ENCODE measurements at regions not wholly inside any gene's neighbourhood (a gene's known extent, or its start where the extent isn't known, plus 50 kb on each side); places are given as distances from the start of the nearest gene placed in this dataset.

- H3K23ac ChIP-seq (ENCODE audit: low read length in 2 of 2), result no peak overlapping the region
- H2AK5ac ChIP-seq (ENCODE audit: low read length, severe bottlenecking), result no peak overlapping the region
- DNase-seq, result no peak
- no peak overlapping the region for H3K9ac ChIP-seq (ENCODE audit: low read length)
- H2AFZ ChIP-seq (ENCODE audit: low read depth, low read length), result no peak overlapping the region
- no peaks in the 10 kb centered on the region for H3K9me3 ChIP-seq (ENCODE audit: control insufficient read depth, low read length)
- H3K27ac ChIP-seq (ENCODE audit: low read length, poor library complexity, severe bottlenecking), result no peak overlapping the region
- H2BK12ac ChIP-seq (ENCODE audit: low read length in 2 of 2), result no peak overlapping the region
- no peak overlapping the region for H3K4me2 ChIP-seq (ENCODE audit: low read length, poor library complexity, severe bottlenecking)
- no peaks in the 10 kb centered on the region for H3K79me1 ChIP-seq (replicated peaks; ENCODE audit: low read length, poor library complexity, severe bottlenecking)
- no peak overlapping the region for H4K91ac ChIP-seq (ENCODE audit: low read length)
- H3K4me1 ChIP-seq (ENCODE audit: control insufficient read depth, insufficient read depth, low read depth, low read length), result no peaks in the 10 kb centered on the region
- H3K36me3 ChIP-seq (ENCODE audit: control insufficient read depth in 1 of 2, insufficient read depth in 2 of 2, low read depth in 1 of 2, low read length in 2 of 2), result no peaks in the 10 kb centered on the region
- no peak overlapping the region for H2BK120ac ChIP-seq (ENCODE audit: low read depth, low read length)
- H2BK15ac ChIP-seq (ENCODE audit: low read depth, poor library complexity, severe bottlenecking), result no peak overlapping the region
- no peak overlapping the region for H3K18ac ChIP-seq (ENCODE audit: low read depth in 1 of 2, low read length in 2 of 2)
- H3K4ac ChIP-seq (ENCODE audit: low read depth in 1 of 2, low read length in 2 of 2), result no peak overlapping the region
- no peak overlapping the region for H3K4me3 ChIP-seq (ENCODE audit: insufficient read depth in 1 of 2, low read depth in 1 of 2, low read length in 2 of 2)
- H4K8ac ChIP-seq (ENCODE audit: low read length), result no peak overlapping the region
- no peaks in the 10 kb centered on the region for H3K27me3 ChIP-seq (ENCODE audit: control insufficient read depth in 1 of 2, insufficient read depth in 1 of 2, low read length in 2 of 2)
- no peak overlapping the region for H2BK5ac ChIP-seq (ENCODE audit: low read depth, low read length, poor library complexity, severe bottlenecking)
- 39% methylated on average over 2 of the region's 4 CpGs for WGBS
- H3K14ac ChIP-seq (ENCODE audit: low read length in 2 of 2), result no peak overlapping the region
Measured at GRCh38 chr4:57544811-57545654, 434.8 kb upstream of the IGFBP7 start.

DNA sequence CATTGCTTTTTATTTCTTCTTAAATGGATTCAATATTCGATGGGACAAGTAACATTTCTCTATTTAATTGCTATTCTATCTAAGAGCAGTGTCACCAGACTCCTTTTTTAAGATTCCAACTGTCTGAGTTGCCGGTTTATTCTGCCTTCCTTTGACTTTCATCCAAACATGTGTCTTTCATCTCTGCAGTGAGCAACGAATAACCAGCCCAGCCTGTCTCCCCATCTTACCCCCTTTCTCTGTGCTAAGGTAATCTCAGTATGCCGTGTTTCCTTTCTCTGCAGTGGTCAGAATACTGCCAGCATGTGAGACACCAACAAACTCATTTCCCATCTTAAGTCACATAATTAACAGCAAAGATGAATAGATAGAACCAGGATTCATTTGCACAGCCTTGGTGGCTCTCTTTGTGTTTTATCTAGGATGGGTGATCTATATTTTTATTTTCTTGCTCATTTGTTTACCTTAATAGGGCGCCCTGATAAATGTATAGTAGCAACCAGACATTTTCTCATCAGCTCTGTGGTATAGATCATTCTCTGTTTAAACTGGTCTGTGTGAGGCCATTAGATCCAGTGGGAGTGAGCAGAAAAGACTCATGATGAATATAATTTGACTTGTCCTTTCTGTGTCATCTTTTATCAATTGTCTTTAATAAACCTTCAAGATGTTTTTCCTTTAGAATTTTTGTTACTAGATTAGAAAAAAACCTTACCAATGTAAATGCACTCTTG lies 394.8 kb upstream of the IGFBP7 start:
- Histone ChIP-seq H3K18ac (ENCODE audit: low read depth in 1 of 2, low read length in 2 of 2) (no peak overlapping the region), H2BK5ac (ENCODE audit: low read depth, low read length, poor library complexity, severe bottlenecking) (no peak overlapping the region), H2BK12ac (ENCODE audit: low read length in 2 of 2) (no peak overlapping the region), H4K8ac (ENCODE audit: low read length) (no peak overlapping the region), H3K36me3 (ENCODE audit: control insufficient read depth in 1 of 2, insufficient read depth in 2 of 2, low read depth in 1 of 2, low read length in 2 of 2) (no peaks in the 10 kb centered on the region), H3K23ac (ENCODE audit: low read length in 2 of 2) (no peak overlapping the region), H3K9me3 (ENCODE audit: control insufficient read depth, low read length) (no peaks in the 10 kb centered on the region), H2AFZ (ENCODE audit: low read depth, low read length) (no peak overlapping the region), H2AK5ac (ENCODE audit: low read length, severe bottlenecking) (no peak overlapping the region), H4K91ac (ENCODE audit: low read length) (no peak overlapping the region), H3K4me2 (ENCODE audit: low read length, poor library complexity, severe bottlenecking) (no peak overlapping the region), H3K4me1 (ENCODE audit: control insufficient read depth, insufficient read depth, low read depth, low read length) (no peaks in the 10 kb centered on the region), H3K4ac (ENCODE audit: low read depth in 1 of 2, low read length in 2 of 2) (no peak overlapping the region), H2BK120ac (ENCODE audit: low read depth, low read length) (no peak overlapping the region), H3K27me3 (ENCODE audit: control insufficient read depth in 1 of 2, insufficient read depth in 1 of 2, low read length in 2 of 2) (no peaks in the 10 kb centered on the region), H3K14ac (ENCODE audit: low read length in 2 of 2) (no peak overlapping the region), H3K27ac (ENCODE audit: low read length, poor library complexity, severe bottlenecking) (no peak overlapping the region), H3K79me1 (replicated peaks; ENCODE audit: low read length, poor library complexity, severe bottlenecking) (no peaks in the 10 kb centered on the region), H3K9ac (ENCODE audit: low read length) (no peak overlapping the region), H2BK15ac (ENCODE audit: low read depth, poor library complexity, severe bottlenecking) (no peak overlapping the region), H3K4me3 (ENCODE audit: insufficient read depth in 1 of 2, low read depth in 1 of 2, low read length in 2 of 2) (no peak overlapping the region)
- no peak for DNase-seq
- WGBS, result 84% methylated on average over 4 of the region's 5 CpGs

DNA sequence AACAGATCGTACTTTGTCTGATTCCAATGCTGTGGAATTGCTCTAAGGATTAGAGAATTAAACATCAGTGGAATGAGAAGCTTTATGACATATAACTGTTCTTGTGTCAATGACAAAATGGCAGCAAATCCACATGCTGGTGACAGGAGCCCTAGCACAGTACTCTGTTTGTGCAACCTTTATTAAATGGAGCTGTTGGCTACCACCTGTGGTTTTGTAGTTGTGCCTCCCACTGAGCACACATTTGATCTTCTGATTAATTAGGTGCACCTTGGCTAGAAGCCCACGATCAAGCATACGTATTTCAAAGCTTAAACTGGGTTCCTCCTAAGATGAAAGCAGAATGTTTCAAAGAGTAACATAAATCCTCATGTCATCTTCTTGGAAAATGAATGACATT lies 394.0 kb upstream of the IGFBP7 start:
- no peak overlapping the region for H4K8ac ChIP-seq (ENCODE audit: low read length)
- H2AK5ac ChIP-seq (ENCODE audit: low read length, severe bottlenecking), result no peak overlapping the region
- H3K4me1 ChIP-seq (ENCODE audit: control insufficient read depth, insufficient read depth, low read depth, low read length), result no peaks in the 10 kb centered on the region
- DNase-seq, result no peak
- H3K79me1 ChIP-seq (replicated peaks; ENCODE audit: low read length, poor library complexity, severe bottlenecking), result no peaks in the 10 kb centered on the region
- no peak overlapping the region for H3K4me2 ChIP-seq (ENCODE audit: low read length, poor library complexity, severe bottlenecking)
- H2BK5ac ChIP-seq (ENCODE audit: low read depth, low read length, poor library complexity, severe bottlenecking), result no peak overlapping the region
- no peak overlapping the region for H2BK12ac ChIP-seq (ENCODE audit: low read length in 2 of 2)
- WGBS, result 74% methylated on average over 3 of the region's 3 CpGs
- H4K91ac ChIP-seq (ENCODE audit: low read length), result no peak overlapping the region
- H3K36me3 ChIP-seq (ENCODE audit: control insufficient read depth in 1 of 2, insufficient read depth in 2 of 2, low read depth in 1 of 2, low read length in 2 of 2), result no peaks in the 10 kb centered on the region
- H3K27ac ChIP-seq (ENCODE audit: low read length, poor library complexity, severe bottlenecking), result no peak overlapping the region
- no peak overlapping the region for H2BK15ac ChIP-seq (ENCODE audit: low read depth, poor library complexity, severe bottlenecking)
- H3K23ac ChIP-seq (ENCODE audit: low read length in 2 of 2), result no peak overlapping the region
- no peak overlapping the region for H3K4me3 ChIP-seq (ENCODE audit: insufficient read depth in 1 of 2, low read depth in 1 of 2, low read length in 2 of 2)
- no peak overlapping the region for H3K9ac ChIP-seq (ENCODE audit: low read length)
- H3K27me3 ChIP-seq (ENCODE audit: control insufficient read depth in 1 of 2, insufficient read depth in 1 of 2, low read length in 2 of 2), result no peaks in the 10 kb centered on the region
- H2BK120ac ChIP-seq (ENCODE audit: low read depth, low read length), result no peak overlapping the region
- H3K18ac ChIP-seq (ENCODE audit: low read depth in 1 of 2, low read length in 2 of 2), result no peak overlapping the region
- no peak overlapping the region for H3K14ac ChIP-seq (ENCODE audit: low read length in 2 of 2)
- H3K4ac ChIP-seq (ENCODE audit: low read depth in 1 of 2, low read length in 2 of 2), result no peak overlapping the region
- H3K9me3 ChIP-seq (ENCODE audit: control insufficient read depth, low read length), result no peaks in the 10 kb centered on the region
- no peak overlapping the region for H2AFZ ChIP-seq (ENCODE audit: low read depth, low read length)

GRCh38 chr4:57501720-57502119 lies 391.5 kb upstream of the IGFBP7 start:
- Histone ChIP-seq H3K27me3 (ENCODE audit: control insufficient read depth in 1 of 2, insufficient read depth in 1 of 2, low read length in 2 of 2) (no peaks in the 10 kb centered on the region), H3K4me1 (ENCODE audit: control insufficient read depth, insufficient read depth, low read depth, low read length) (no peaks in the 10 kb centered on the region), H3K79me1 (replicated peaks; ENCODE audit: low read length, poor library complexity, severe bottlenecking) (no peaks in the 10 kb centered on the region), H3K4ac (ENCODE audit: low read depth in 1 of 2, low read length in 2 of 2) (no peak overlapping the region), H2AK5ac (ENCODE audit: low read length, severe bottlenecking) (no peak overlapping the region), H2BK5ac (ENCODE audit: low read depth, low read length, poor library complexity, severe bottlenecking) (no peak overlapping the region), H3K36me3 (ENCODE audit: control insufficient read depth in 1 of 2, insufficient read depth in 2 of 2, low read depth in 1 of 2, low read length in 2 of 2) (no peaks in the 10 kb centered on the region), H2BK120ac (ENCODE audit: low read depth, low read length) (no peak overlapping the region), H2AFZ (ENCODE audit: low read depth, low read length) (no peak overlapping the region), H3K9ac (ENCODE audit: low read length) (no peak overlapping the region), H3K14ac (ENCODE audit: low read length in 2 of 2) (no peak overlapping the region), H2BK15ac (ENCODE audit: low read depth, poor library complexity, severe bottlenecking) (no peak overlapping the region), H4K91ac (ENCODE audit: low read length) (no peak overlapping the region), H4K8ac (ENCODE audit: low read length) (no peak overlapping the region), H2BK12ac (ENCODE audit: low read length in 2 of 2) (no peak overlapping the region), H3K4me3 (ENCODE audit: insufficient read depth in 1 of 2, low read depth in 1 of 2, low read length in 2 of 2) (no peak overlapping the region), H3K18ac (ENCODE audit: low read depth in 1 of 2, low read length in 2 of 2) (no peak overlapping the region), H3K27ac (ENCODE audit: low read length, poor library complexity, severe bottlenecking) (no peak overlapping the region), H3K9me3 (ENCODE audit: control insufficient read depth, low read length) (no peaks in the 10 kb centered on the region), H3K23ac (ENCODE audit: low read length in 2 of 2) (no peak overlapping the region), H3K4me2 (ENCODE audit: low read length, poor library complexity, severe bottlenecking) (no peak overlapping the region)
- DNase-seq, result peak; percentile 3
- 63% methylated on average over 1 of the region's 4 CpGs for WGBS

Measured in mesenchymal stem cell (in vitro differentiated cells and primary cell).